Heart right ventricle (tissue), 16 donors: ENCODE measurements at regions not wholly inside any gene's neighbourhood (a gene's known extent, or its start where the extent isn't known, plus 50 kb on each side); places are given as distances from the start of the nearest gene placed in this dataset.

Source experiments
- ATAC-seq, 8 donors: fragments of 200-7000 bp; cut with Tn5 transposase; one replicate each; pipeline ENCODE4 v1.9.1; 2020; ENCODE audit warnings: mild to moderate bottlenecking in 8 of 8, moderate library complexity in 8 of 8, moderate number of reproducible peaks in 1 of 8
- DNase-seq, 2 donors: peaks; one replicate each; pipeline ENCODE4 v3.0.0-alpha.2; 2020
- H3K27ac ChIP-seq, 10 donors: fragments of 200-600 bp; sonication (generic) in 2 of 10; one replicate each; pipeline versions ENCODE4 v1.5.0 to v1.8.0; 2020 to 2022; ENCODE audit warnings: mild to moderate bottlenecking in 3 of 10
- H3K27me3 ChIP-seq, 7 donors: fragments of 200-600 bp; one replicate each; pipeline ENCODE4 v1.8.0; 2021 to 2022; ENCODE audit warnings: mild to moderate bottlenecking in 2 of 7
- H3K36me3 ChIP-seq, 9 donors: fragments of 200-600 bp; sonication (generic) in 1 of 9; one replicate each; pipeline versions ENCODE4 v1.5.0 to v1.8.0; 2020 to 2022; ENCODE audit warnings: mild to moderate bottlenecking in 2 of 9
- H3K4me1 ChIP-seq, 9 donors: fragments of 200-600 bp; sonication (generic) in 1 of 9; one replicate each; pipeline versions ENCODE4 v1.5.0 to v1.8.0; 2020 to 2022; ENCODE audit warnings: mild to moderate bottlenecking in 4 of 9
- H3K4me3 ChIP-seq, 10 donors: fragments of 200-600 bp; sonication (generic) in 2 of 10; one replicate each; pipeline versions ENCODE4 v1.5.0 to v1.8.0; 2020 to 2022; ENCODE audit warnings: mild to moderate bottlenecking in 7 of 10, moderate library complexity in 2 of 10
- H3K9me3 ChIP-seq, 11 donors: fragments of 200-600 bp in 10 of 11; sonication (generic) in 2 of 11; one replicate each; pipeline versions ENCODE4 v1.5.0 to v1.8.0; 2013 to 2022; ENCODE audit warnings: mild to moderate bottlenecking in 2 of 11, control low read depth in 1 of 11, moderate library complexity in 1 of 11
- CTCF ChIP-seq, 9 donors: fragments of 200-600 bp; sonication (generic) in 2 of 9; IDR thresholded peaks; one replicate each; pipeline versions ENCODE4 v1.5.0 to v1.8.0; 2021 to 2022; ENCODE audit warnings: antibody characterized with exemption in 9 of 9, mild to moderate bottlenecking in 5 of 9, moderate library complexity in 1 of 9
- WGBS, 2 donors: extraction: QIAGEN DNeasy Blood & Tissue Kit; methylation state at CpG; one replicate each; pipeline ENCODE4 v1.1.7; 2013; ENCODE audit warnings: inconsistent platforms in 1 of 2; 5-methylcytosine and 5-hydroxymethylcytosine counted together
- intact Hi-C, 10 donors: fragments of 100-400 bp; cut with DNase I; formaldehyde crosslinking; loops; one replicate each; pipeline versions ENCODE4 v1.11.1 to v1.14.2; 2022
- donor health status: Arrhythmogenic right ventricular cardiomyopathy.
- donor health status: ischemic (EF 13 %, LVEDD 7.1; RV severe dilation, severe dysfunction).
- donor health status: healthy with polysubstance abuse.
- donor health status: DM: no; HTN: yes; CAD: no.
- donor health status: DM: no; HTN: no; CAD: no.
- donor health status: ischemic (EF 25% LVEDD 6.9; RV normal size, moderate dysfunction).
- donor health status: ischemic (EF 25% LVEDD 5.7; RV mildly dilated, moderate dysfunction).
- donor health status: healthy.
- donor health status: DM: yes; HTN: yes; CAD: no.
- donor health status: Ischemic cardiomyopathy.
- donor health status: ischemic (EF 35%, LVEDD 5.7; RV mildly dilated, moderate dysfunction).
- donor health status: nonischemic (EF 11% LVEDD 7.7; RV severe dilation, severe dysfunction).
- donor health status: DM: yes; HTN: yes; CAD: no.
- donor health status: PGD.
- donor health status: ischemic (EF 29% LVEDD 5.4; RV normal size, mild dysfunction).
- donor health status: nonischemic (EF 23%, LVEDD 6.1; RV moderate dilation, normal function).

- ATAC-seq (no peak), DNase-seq (no peak)
- peaks cover 0 to 15% (median 0%) of the 10 kb centered on the region in 11 donors for H3K9me3 ChIP-seq
- intact Hi-C loops, result no loop called here
- no peaks in the 10 kb centered on the region for H3K36me3 ChIP-seq
- H3K4me1 ChIP-seq, result peaks cover 0 to 12% (median 6%) of the 10 kb centered on the region in 9 donors
- peaks cover 0 to 17% (median 0%) of the 10 kb centered on the region in 7 donors for H3K27me3 ChIP-seq
- no peak overlapping the region for H3K4me3 ChIP-seq
- no peak for TF ChIP-seq CTCF (IDR thresholded peaks at IDR 0.05)
- H3K27ac ChIP-seq, result no peak overlapping the region
- 91 to 94% methylated on average over 13 of the region's 13 CpGs for WGBS, 2 donors
Measured at GRCh38 chr20:48392407-48393310, 435.1 kb downstream of the PREX1 start.

- no peak for DNase-seq
- intact Hi-C loops, result no loop called here
- no peak overlapping the region for H3K27ac ChIP-seq
- H3K36me3 ChIP-seq, result no peaks in the 10 kb centered on the region
- H3K4me1 ChIP-seq, result peaks cover 0 to 5% (median 0%) of the 10 kb centered on the region in 9 donors
- TF ChIP-seq CTCF (IDR thresholded peaks at IDR 0.05), result no peak
- ATAC-seq, result no peak
- no peak overlapping the region for H3K4me3 ChIP-seq
- peaks cover 0 to 15% (median 0%) of the 10 kb centered on the region in 11 donors for H3K9me3 ChIP-seq
- H3K27me3 ChIP-seq, result peaks cover 0 to 10% (median 0%) of the 10 kb centered on the region in 7 donors
Measured at GRCh38 chr20:48390981-48391380, 436.8 kb downstream of the PREX1 start.

- H3K36me3 ChIP-seq, result no peaks in the 10 kb centered on the region
- H3K27me3 ChIP-seq, result peaks cover 0 to 16% (median 0%) of the 10 kb centered on the region in 7 donors
- WGBS, 2 donors, result 79 to 80% methylated on average over 5 of the region's 5 CpGs
- intact Hi-C loops, result no loop called here
- no peak overlapping the region for H3K27ac ChIP-seq
- H3K4me3 ChIP-seq, result no peak overlapping the region
- peaks cover 0 to 15% (median 0%) of the 10 kb centered on the region in 11 donors for H3K9me3 ChIP-seq
- TF ChIP-seq CTCF (IDR thresholded peaks at IDR 0.05), result no peak
- no peak for ATAC-seq
- DNase-seq, result no peak
- no peaks in the 10 kb centered on the region for H3K4me1 ChIP-seq
Measured at GRCh38 chr20:48387675-48388074, 440.1 kb downstream of the PREX1 start.

- no peak for DNase-seq
- H3K4me1 ChIP-seq, result no peaks in the 10 kb centered on the region
- intact Hi-C loops, result no loop called here
- WGBS, 2 donors, result 96 to 97% methylated on average over 4 of the region's 4 CpGs
- H3K9me3 ChIP-seq, result no peaks in the 10 kb centered on the region
- no peaks in the 10 kb centered on the region for H3K36me3 ChIP-seq
- ATAC-seq, result no peak
- TF ChIP-seq CTCF (IDR thresholded peaks at IDR 0.05), result no peak
- H3K27me3 ChIP-seq, result peaks cover 0 to 18% (median 0%) of the 10 kb centered on the region in 7 donors
- H3K27ac ChIP-seq, result no peak overlapping the region
- no peak overlapping the region for H3K4me3 ChIP-seq
Measured at GRCh38 chr20:48385527-48385926, 442.3 kb downstream of the PREX1 start.
